Bronchial epithelial cell (primary cell): ENCODE measurements at regions not wholly inside any gene's neighbourhood (a gene's known extent, or its start where the extent isn't known, plus 50 kb on each side); places are given as distances from the start of the nearest gene placed in this dataset.

Experiments
- DNase-seq: peaks from one replicate; pipeline ENCODE4 v3.0.0-alpha.2; 2010; ENCODE audit warnings: low read depth
- FAIRE-seq: peaks from 2 replicates; lab custom pipeline; 2011; peaks lifted over from hg19 to GRCh38; lab: Jason Lieb, UNC
- H3K27me3 ChIP-seq: 2 replicates; pipeline ENCODE4 v1.5.1; 2011; ENCODE audit warnings: low read length; ENCODE audit not compliant: control insufficient read depth, insufficient read depth
- H3K36me3 ChIP-seq: 2 replicates; pipeline ENCODE4 v1.5.1; 2011; ENCODE audit warnings: low read length; ENCODE audit not compliant: control insufficient read depth, insufficient read depth
- H3K4me3 ChIP-seq: 2 replicates; pipeline ENCODE4 v1.5.1; 2011; ENCODE audit warnings: mild to moderate bottlenecking, low read depth, low read length, control low read depth
- TF ChIP-seq, protein P1 (sequence below): IDR thresholded peaks from 2 replicates; pipeline ENCODE4 v1.5.1; 2011; ENCODE audit warnings: mild to moderate bottlenecking, moderate library complexity, low read length, control low read depth, inconsistent platforms; ENCODE audit not compliant: insufficient read depth, severe bottlenecking

DNA sequence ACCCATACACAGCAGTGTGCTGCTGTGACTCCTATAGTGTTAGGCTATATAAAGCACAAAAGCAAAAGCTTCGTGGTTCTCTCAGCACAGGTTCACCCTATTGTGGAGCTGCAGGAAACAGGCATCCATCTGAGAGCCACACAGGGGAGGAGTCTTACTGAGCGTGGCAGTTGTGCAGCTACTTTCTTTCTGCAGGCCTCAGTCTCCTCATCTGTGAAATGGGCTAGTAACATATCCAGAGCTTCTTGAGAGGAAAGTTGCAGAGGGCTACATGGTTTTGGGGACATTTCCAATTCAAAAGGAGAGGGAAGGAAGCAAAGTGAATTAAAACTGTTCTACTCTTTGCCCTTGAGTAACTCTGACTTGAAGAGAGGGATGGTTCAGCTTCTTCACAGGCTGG, 142.0 kb downstream of the FOXD2 start:
- Histone ChIP-seq H3K36me3 (no peaks in the 10 kb centered on the region), H3K27me3 (no peaks in the 10 kb centered on the region), H3K4me3 (no peak overlapping the region)
- DNase-seq (no peak), FAIRE-seq (no peak)
- TF ChIP-seq, protein P1, sequence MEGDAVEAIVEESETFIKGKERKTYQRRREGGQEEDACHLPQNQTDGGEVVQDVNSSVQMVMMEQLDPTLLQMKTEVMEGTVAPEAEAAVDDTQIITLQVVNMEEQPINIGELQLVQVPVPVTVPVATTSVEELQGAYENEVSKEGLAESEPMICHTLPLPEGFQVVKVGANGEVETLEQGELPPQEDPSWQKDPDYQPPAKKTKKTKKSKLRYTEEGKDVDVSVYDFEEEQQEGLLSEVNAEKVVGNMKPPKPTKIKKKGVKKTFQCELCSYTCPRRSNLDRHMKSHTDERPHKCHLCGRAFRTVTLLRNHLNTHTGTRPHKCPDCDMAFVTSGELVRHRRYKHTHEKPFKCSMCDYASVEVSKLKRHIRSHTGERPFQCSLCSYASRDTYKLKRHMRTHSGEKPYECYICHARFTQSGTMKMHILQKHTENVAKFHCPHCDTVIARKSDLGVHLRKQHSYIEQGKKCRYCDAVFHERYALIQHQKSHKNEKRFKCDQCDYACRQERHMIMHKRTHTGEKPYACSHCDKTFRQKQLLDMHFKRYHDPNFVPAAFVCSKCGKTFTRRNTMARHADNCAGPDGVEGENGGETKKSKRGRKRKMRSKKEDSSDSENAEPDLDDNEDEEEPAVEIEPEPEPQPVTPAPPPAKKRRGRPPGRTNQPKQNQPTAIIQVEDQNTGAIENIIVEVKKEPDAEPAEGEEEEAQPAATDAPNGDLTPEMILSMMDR = no peak

DNA sequence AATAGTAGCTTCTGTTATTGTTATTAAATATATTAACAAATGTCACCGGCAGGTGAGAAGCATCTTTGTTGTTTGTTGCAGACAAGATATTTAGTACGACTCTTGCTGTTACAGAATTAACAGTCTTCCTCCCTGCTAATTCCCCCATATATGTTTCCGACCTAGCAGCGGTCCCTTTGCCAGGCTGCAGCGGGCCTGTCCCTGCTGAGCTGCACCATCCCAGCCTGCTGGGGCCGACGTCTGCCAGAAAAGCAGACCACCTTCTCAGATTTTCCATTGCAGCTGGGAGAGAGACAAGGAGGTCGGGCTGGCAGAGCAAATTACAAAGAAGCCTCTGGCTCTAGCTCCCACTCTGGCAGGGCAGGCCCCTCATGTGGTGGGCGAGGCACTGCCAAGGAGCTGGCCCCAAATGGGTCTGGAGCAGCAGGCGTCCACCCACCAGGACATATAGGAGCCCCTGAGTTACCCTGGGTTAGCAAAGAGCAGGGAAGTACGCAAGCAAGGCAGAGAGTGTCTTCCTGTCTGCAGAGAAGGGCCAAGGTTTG, 142.7 kb downstream of the FOXD2 start:
- TF ChIP-seq, protein P1 = no peak
- DNase-seq (no peak), FAIRE-seq (no peak)
- no peaks in the 10 kb centered on the region for H3K36me3 ChIP-seq
- no peaks in the 10 kb centered on the region for H3K27me3 ChIP-seq
- H3K4me3 ChIP-seq = no peak overlapping the region

DNA sequence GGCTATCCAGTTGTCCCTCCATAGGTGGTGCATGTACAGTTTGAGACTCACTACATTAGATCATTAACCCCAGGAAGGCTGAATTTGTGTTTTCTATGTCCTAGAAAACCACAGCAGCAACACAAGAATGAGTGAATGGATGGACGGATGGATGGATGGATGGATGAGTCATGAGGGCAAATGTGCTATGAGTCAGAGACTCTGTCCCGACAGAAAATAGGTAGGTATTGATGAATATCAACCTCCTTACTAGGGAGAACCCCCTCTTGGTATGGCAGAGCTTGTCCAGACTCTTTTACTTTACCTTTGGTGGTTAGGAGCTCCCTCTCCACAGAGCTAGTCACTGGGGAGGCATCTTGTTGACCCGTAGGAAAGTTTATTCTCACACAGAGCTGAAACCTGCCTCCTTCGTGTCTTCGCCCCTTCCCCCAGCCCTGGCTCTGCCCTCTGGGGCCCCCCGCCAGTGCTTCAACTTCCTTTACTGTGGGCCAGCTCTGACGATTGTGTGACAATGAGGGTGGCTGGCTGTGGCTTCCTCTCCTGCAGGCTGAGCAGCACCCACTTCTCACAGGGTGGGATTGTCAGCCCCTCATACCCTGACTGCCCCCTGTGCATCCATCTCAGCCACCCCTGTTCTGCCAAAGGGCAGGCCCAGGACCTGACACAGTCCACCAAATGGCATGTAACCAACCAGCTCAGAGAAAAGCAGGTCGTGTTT, 145.2 kb downstream of the FOXD2 start:
- FAIRE-seq = no peak
- H3K4me3 ChIP-seq = no peak overlapping the region
- no peaks in the 10 kb centered on the region for H3K27me3 ChIP-seq
- H3K36me3 ChIP-seq = no peaks in the 10 kb centered on the region
- TF ChIP-seq, protein P1 = no peak
- DNase-seq = peak; percentile 65

- H3K4me3 ChIP-seq = no peak overlapping the region
- no peak for FAIRE-seq
- H3K27me3 ChIP-seq = no peaks in the 10 kb centered on the region
- no peak for DNase-seq
- H3K36me3 ChIP-seq = no peaks in the 10 kb centered on the region
- TF ChIP-seq, protein P1 = no peak
Measured at GRCh38 chr1:47584249-47584648, 146.4 kb downstream of the FOXD2 start.

DNA sequence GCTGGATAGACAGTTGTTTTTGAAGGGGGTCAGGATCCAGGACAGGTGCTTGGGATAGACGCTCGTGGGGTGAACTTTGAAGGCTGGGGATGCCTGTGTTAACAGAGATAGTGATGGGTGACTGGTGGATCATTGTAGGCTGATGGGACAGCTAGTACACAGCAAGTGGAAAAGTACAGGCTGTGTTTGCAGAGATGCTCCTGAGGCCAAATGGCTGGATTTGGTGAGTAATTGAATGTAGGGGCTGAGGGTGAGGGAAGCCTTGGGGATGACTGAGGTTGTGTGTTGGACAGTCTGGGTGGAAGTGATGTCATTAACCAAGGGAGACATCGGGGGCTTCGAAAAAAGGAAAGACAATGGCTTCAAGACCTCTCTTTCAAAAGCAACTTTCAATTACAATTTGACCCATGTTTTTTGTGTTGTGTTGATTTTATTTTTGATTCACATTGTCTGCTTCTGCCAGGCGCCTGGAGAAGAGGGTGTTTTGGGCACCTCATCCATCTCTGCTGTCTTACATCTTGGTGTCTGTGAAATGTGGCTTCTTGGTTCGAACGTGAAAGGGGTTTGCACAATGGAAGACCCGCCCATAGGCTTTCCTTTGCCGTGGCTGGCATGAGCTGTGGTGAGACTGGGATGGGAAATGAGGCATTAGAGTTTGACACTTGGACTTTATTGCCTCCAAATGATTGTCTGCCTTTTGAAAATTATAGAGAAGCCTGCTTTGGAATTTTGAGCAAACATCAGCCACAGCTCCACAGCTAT, 147.5 kb downstream of the FOXD2 start:
- no peak for FAIRE-seq
- Histone ChIP-seq H3K36me3 (no peaks in the 10 kb centered on the region), H3K27me3 (no peaks in the 10 kb centered on the region), H3K4me3 (no peak overlapping the region)
- TF ChIP-seq, protein P1 = no peak
- DNase-seq = no peak
